ENCODE measurements at regions not wholly inside any gene's neighbourhood (a gene's known extent, or its start where the extent isn't known, plus 50 kb on each side); places are given as distances from the start of the nearest gene placed in this dataset.

- FAIRE-seq = no peak
- POLR2A ChIA-PET = no interaction called here
- Histone ChIP-seq H4K20me1 (replicated peaks; ENCODE audit: control insufficient read depth, extremely low read depth, insufficient read depth, low read length) (no peaks in the 10 kb centered on the region), H3K36me3 (ENCODE audit: control insufficient read depth in 2 of 2, extremely low read depth in 1 of 2, insufficient read depth in 2 of 2, low read length in 2 of 2) (no peaks in the 10 kb centered on the region), H3K4me1 (ENCODE audit: control insufficient read depth, extremely low read depth, insufficient read depth, low read length) (no peaks in the 10 kb centered on the region), H3K4me2 (ENCODE audit: insufficient read depth, low read length) (no peak overlapping the region), H3K4me3 (replicated peaks in 1 of 3; ENCODE audit: insufficient read depth in 1 of 3, low read depth in 1 of 3, low read length in 3 of 3) (no peak overlapping the region), H3K9me1 (replicated peaks; ENCODE audit: control insufficient read depth, extremely low read depth, insufficient read depth, low read length) (no peaks in the 10 kb centered on the region), H3K27me3 (ENCODE audit: control insufficient read depth in 2 of 2, insufficient read depth in 2 of 2, low read length in 2 of 2) (no peaks in the 10 kb centered on the region), H2AFZ (ENCODE audit: low read depth, low read length) (no peak overlapping the region), H3K9me3 (replicated peaks; ENCODE audit: control insufficient read depth, insufficient read depth, low read length) (no peaks in the 10 kb centered on the region), H3K27ac (ENCODE audit: insufficient read depth, low read depth, low read length) (no peak overlapping the region), H3K9ac (replicated peaks; ENCODE audit: extremely low read depth, insufficient read depth, low read length) (no peak overlapping the region), H3K79me2 (ENCODE audit: control insufficient read depth, insufficient read depth, low read length) (no peaks in the 10 kb centered on the region)
- dilution Hi-C loops (cut with MboI; ENCODE audit: extremely low pct_ligation_motif_present, low sequenced_read_pairs) = no loop called here
- no TSS peak for BruUV-seq (replicated peaks)
- no peak for DNase-seq (ENCODE audit: low read depth, low spot score)
- intact Hi-C loops (cut with micrococcal nuclease) = no loop called here
- TF ChIP-seq POLR2A (IDR thresholded peaks at IDR 0.05; ENCODE audit: low read depth, low read length) = no peak
- TF ChIP-seq POLR2AphosphoS5 (IDR thresholded peaks at IDR 0.05; ENCODE audit: insufficient read depth, low read depth, low read length) = no peak
- TF ChIP-seq MAX (IDR thresholded peaks at IDR 0.05; ENCODE audit: insufficient read depth, insufficient read length) = no peak
- TF ChIP-seq GATA2 (IDR thresholded peaks at IDR 0.05; ENCODE audit: insufficient read depth, insufficient read length, low read depth, low read length) = no peak
- TF ChIP-seq FOS (IDR thresholded peaks at IDR 0.05; ENCODE audit: borderline replicate concordance, insufficient read depth, low read length) = no peak
- TF ChIP-seq CTCF (IDR thresholded peaks at IDR 0.05; ENCODE audit: extremely low read depth in 1 of 2, insufficient read depth in 1 of 2, low read depth in 1 of 2, low read length in 2 of 2) = no peak
- no peak for TF ChIP-seq MYC (IDR thresholded peaks at IDR 0.05; ENCODE audit: low read depth, low read length)
- no peak for TF ChIP-seq EZH2 (IDR thresholded peaks at IDR 0.05; ENCODE audit: borderline replicate concordance, low read depth, low read length, severe bottlenecking)
- TF ChIP-seq JUN (IDR thresholded peaks at IDR 0.05; ENCODE audit: borderline replicate concordance, insufficient read depth, insufficient read length, low read depth) = no peak
- CTCF ChIA-PET = no interaction called here
These were observed 252.6 kb downstream of the CDK5RAP2 start for GRCh38 chr9:120327322-120327721.

Data from endothelial cell of umbilical vein (primary cell).